RCC 7860 (cell line): ENCODE measurements at regions not wholly inside any gene's neighbourhood (a gene's known extent, or its start where the extent isn't known, plus 50 kb on each side); places are given as distances from the start of the nearest gene placed in this dataset.

Experiments
- DNase-seq: peaks from one replicate; pipeline ENCODE4 v3.0.0-alpha.2; 2015; ENCODE audit warnings: low spot score
- FAIRE-seq: peaks from 2 replicates; lab custom pipeline; 2012; peaks lifted over from hg19 to GRCh38; lab: Jason Lieb, UNC

DNA sequence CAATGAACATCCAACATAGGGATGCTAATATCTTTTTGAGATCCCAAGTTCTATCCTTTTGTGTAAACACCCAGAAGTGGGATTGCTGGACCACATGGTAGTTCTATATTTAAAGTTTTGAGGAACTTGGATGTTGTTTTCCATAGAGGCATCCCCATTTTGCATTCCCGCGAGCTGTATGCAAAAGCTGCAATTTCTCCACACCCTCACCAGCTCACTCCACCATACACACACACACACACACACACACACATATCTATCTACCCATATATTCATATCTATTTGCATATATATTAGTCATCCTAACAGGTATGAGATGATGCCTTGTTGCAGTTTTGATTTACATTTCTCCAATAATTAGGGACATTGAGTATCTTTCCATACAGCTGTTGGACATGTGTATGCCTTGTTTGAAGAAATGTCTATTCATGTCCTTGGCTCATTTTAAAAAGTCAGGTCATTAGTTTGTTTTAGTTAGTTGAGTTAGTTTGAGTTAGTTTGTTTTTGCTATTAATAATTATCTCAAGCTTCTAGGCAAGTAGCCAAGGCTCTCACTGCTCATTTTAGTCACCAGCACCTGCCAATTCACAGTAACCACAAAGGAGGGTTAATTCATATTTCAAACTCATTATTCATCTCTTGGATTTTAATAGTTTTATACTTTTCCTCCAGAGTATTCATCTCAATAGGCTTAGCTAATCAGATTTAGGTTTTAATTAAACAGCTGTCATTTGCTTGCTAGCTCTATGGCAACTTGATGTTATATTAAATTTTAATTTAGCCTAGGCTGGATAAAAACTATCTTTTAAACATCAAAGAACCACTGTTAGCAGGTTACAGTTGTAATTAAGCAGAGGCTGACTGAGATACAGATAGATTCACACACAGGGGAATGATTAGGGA is 1435.9 kb upstream of the TMEM132C start:
- DNase-seq (no peak), FAIRE-seq (no peak)

DNA sequence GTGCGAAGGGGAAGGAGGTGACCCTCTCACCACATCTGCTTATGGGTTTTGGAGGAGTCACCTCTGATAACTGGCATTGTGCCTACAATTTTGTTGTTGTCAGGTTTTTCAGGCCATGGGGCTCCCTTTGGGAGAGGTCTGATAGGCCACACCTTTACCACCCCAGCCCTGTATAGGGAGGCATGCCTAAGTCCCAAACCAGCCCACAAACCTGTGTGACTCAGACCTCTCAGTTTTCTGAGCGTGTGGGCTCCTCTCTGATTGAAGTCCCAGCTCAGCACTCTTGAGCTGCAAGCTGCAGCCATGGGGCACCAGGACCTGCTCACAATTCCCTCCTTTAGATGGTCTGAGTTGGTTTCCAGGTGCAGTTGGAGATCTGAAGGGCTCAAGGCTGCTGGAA is 1429.3 kb upstream of the TMEM132C start:
- DNase-seq (no peak), FAIRE-seq (no peak)

DNA sequence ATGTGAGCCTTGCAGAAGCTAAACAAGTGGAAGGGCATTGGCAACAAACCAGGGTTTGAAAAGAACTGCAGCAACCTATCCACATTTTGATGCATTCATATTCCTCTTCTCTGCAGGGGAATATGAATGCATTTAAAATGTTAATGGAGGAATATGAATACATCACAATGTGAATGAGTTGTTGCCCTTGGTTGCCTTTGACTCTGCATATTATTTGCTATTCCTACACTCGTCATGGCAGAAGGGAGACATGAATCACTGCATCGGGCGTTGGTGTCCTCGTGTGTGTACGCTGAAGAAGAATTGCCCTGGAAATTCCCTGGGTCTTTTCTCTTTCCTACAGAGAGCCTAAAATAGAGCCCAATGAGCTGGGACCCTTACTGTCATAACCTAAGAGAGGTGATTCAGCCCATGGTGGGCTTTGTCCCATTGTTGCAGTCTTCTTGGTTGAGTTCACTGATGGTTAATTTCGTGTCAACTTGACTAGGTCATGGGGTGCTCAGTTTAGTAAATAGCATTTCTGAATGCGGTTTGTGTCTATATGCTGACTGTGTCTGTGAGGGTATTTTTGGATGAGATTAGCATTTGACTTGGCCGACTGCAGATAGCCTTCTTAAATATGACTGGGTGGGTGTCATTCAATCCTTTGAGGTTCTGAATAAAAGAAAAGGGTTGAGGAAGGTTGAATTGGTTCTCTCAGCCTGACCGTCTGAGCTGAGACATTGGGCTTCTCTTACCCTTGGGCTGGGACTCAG is 1422.9 kb upstream of the TMEM132C start:
- FAIRE-seq (no peak), DNase-seq (no peak)

DNA sequence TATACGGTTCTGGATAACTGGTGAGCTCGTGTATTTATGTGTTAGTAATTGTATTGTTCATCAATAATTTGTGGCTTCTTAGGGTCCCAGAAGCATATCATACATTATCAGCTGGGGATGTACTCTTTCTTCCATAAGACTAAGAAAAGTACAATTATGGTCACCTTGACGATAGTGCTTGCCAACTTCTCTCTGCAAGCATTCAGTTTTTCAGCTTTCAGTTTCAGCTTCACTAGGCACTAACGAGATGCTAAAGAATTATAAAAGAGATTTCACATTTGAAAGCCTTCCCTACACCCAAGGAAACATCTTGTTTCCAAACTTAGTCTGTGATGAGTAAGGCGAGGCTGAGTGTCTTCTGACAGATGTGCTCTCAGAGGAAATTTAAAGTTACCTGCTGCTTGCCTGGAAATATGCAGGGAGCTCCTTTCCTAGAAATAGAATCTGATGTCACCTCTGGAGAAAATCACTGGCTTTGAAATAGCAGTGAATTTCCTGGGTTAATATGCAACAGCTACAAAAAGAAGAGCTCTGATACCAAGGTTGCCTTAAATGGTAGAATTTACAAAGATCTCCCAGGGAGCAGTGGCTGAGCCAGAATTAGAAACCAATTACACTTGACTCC is 1419.9 kb upstream of the TMEM132C start:
- FAIRE-seq (no peak), DNase-seq (no peak)

DNA sequence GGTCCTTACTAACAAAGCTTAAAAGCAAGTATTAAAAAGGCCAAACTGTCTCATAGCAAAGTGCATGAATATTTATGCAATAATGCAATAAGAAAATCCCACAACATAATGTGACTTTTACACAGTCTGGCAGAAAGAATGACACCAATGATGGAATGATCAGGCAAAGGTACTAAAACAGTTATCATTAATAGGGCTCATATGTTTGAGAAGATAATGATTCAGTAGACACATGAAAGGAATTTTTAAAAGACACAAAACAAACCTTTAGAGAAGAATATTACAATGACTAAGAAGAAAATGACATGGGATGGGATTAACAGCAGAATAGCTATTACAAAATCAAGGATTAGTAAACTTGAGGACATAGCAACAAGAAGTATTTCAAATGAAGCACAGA is 1411.2 kb upstream of the TMEM132C start:
- FAIRE-seq: no peak
- DNase-seq: no peak

DNA sequence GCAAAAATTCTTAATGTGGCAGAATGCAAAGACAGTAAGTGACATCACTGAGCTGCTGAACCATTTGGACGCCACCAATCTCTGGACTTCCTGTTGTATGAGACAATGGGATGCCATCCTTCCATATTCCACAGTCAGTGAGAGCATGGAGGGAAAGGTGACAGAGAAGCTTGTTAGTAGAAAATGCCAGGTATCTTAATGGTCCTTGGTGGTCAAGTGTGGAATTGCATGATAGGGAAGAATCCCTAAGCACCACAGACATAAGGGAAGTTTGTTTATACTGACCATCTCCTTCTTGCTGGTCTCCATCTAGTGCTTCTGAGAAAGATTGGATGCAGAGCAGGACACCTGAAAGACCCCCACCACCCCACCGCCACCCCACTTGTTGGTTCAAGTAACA is 1410.0 kb upstream of the TMEM132C start:
- no peak for DNase-seq
- no peak for FAIRE-seq

DNA sequence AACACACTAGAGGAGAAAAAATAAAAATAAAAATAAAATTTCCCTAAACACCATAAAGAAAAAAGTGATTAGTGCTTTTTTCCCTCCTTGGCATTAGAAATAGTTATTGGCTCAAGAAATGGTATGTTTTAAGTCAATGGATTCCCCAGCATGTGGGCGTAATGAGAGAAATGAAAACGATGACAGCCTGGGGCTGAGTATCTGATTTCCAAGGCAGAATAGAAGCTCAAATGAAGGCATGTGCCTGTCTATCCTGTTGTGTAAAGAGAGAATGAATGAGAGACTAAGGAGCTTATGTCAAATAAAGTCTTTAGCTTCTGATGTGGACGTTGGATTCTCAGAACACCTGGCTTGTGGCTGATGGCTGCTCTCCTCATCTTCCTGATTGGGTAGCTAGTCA is 1408.4 kb upstream of the TMEM132C start:
- no peak for FAIRE-seq
- no peak for DNase-seq

DNA sequence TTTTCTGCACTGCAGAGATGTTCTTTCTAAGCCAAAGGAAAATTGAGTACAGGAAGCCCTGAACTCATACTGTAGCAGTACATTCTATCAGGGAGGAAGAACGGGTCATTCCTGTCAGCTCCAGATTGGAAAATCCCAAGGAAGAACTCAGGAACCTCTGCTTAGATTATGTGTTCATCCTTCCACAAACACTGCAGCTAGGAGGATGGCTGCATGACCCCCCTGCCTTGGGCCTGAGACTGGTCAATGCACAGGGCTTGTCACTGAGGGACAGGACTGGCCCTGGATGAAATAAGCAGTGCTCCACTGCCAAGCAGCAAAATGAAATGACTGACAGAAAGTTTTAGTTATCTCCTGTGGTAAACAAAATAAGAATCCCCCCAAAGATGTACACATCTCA is 1406.8 kb upstream of the TMEM132C start:
- no peak for DNase-seq
- no peak for FAIRE-seq

DNA sequence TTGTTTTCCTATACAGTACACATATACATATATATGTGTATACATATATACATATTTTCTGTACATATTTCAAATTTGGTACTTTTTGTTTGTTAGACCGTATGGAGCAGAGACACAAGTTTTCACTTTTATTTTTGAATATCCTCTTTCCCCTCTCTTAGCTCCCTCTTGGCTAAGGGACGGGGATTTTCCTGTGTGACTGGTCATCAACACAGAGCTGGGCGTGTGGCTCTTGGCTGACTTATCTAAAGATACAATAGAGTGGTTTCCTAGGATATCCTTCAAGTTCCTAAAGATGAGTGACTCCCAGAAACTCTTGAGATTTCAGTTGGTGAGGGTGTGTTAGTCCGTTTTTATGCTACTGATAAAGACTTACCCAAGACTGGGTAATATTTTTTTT is 1404.5 kb upstream of the TMEM132C start:
- no peak for FAIRE-seq
- DNase-seq: no peak

DNA sequence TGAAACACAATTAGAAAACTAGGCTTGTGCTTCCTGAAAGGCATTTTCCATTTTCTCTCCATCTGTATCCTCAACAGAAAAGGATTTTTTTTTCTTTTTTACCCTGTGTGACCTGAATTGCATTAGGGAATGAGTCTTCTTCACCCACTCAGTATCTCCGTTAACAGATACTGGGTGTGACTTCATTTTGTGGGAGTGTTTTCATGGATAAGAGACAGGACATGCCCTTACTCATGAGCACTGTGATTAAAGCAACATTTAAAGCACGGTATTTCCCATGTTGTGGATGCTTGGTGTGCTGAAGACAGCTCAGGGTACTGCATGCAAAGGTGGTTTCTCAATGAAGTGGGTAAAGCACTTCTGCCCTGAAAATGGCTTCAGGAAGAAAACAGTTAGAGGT is 1397.3 kb upstream of the TMEM132C start:
- FAIRE-seq: no peak
- DNase-seq: no peak

DNA sequence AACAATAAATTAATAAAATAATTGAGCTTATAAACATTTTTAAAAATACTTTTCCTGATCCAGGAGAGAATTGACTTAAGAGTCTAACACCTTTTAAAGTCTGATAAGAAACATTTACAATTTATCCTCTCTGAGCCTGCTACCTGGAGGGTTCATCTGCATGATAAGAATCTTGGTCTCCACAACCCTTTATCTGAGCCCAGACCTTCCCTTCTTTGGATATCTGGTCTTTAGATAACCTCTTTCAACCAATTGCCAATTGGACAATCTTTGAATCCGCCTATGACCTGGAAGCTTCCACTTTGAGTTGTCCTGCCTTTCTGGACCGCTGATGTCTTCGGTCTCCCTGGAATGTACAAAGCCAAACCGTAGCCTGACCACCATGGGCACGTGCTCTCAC is 1393.3 kb upstream of the TMEM132C start:
- DNase-seq (no peak), FAIRE-seq (no peak)

DNA sequence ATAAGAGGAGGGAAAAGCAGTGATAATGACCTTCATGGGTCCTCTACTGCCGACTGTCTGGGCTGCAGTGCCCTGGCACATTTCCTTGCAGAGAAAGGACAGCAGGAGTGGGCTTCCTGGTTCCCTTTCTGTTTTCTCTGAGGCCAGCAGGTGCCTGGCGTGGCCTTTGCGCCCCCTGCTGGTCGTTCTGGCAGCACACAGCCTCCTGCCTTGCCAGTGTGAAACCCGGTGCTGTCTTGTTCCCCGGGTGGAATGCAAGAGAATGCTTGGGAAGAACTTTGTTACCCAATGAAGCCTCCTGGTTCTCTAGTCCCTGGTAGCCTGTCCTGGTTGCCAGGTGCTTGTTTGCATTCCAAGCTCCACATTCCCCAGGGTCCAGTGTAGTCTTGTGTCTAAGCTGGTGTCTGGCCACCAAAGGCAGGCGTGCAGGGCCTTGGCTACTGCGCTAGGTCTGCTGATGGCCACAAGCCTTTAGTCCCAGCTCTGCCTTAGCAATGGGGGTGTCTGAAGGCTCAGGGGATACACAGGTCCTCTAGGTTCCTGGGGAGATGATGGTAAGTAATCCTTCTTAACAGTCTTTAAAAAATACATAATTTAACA is 1392.4 kb upstream of the TMEM132C start:
- FAIRE-seq (no peak), DNase-seq (peak; percentile 21)

DNA sequence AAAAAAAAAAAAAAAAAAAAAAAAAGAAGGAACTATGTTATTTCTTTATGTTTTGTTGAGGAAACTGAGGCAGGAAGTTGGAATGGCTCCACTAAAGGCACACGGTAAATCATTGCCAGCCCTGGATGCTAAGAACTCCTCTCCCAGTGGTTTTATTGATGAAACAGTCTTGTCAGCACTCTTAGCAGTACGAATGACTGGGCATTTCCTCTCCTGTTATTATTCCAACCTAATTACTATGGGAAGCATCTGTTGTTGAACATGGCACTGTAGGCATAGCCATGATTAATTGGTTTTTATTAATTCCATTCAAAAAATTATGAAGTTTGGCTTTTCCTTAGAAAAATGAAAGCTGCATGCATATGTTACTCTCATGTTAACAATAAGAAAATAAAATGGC is 1387.1 kb upstream of the TMEM132C start:
- FAIRE-seq: no peak

DNA sequence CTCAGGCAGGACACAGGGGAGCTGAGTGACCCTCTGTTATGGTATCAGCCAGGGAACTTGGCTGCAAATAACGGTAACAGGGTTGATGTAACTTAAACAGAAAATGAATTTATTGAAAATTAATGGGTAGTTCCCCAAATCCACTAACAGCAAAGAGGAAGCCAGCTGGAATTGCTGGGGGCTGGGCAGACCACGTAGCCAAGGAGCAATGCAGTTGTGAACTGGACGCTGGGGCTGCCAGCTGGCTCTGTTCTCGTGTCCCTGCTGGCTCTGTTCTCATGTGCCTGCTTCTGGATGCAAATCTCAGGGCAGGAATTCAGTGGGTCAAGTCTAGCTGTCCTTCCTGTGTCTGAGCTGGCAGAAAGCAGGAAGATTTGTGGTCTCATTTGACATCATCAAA is 1383.3 kb upstream of the TMEM132C start:
- FAIRE-seq (no peak), DNase-seq (no peak)

More for the DNA sequence above, 1387.1 kb upstream of the TMEM132C start:
- DNase-seq: no peak

DNA sequence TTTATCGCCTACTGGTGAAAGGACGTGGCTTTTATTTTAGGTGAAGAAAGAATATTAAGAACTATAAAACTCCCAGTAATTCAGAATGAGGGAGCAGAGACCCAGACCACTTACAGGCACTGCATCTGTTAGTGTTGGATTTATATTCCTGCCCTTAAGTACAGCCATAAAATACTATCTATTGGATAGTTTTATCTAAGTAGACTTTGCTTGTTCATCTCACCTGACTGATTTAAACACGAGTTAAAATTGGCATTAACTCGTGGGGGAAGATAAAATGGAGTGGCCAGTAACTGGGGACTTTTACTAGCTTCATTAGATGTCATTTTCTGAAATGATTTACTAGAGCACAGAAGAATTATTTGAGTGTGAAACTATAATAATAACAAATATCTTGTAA is 1377.5 kb upstream of the TMEM132C start:
- no peak for DNase-seq
- no peak for FAIRE-seq

DNA sequence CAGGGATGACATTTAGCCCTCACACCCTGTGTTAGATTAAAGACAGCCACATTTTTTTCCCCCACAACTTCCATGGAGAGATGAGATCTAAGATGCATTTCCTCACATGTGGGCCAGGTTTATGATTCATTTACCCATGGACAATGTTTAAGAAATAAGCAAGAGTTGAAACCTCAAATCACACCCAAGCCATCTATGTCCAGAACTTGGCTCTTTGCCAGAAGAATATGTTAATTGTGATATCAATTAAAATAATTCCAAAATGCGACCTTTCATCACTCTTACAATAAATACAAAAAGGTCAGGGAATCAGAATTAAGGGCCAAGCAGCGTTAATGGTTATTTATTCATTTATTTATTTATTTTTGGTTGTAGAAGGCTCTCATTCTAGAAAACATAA is 1376.9 kb upstream of the TMEM132C start:
- FAIRE-seq (no peak), DNase-seq (no peak)

DNA sequence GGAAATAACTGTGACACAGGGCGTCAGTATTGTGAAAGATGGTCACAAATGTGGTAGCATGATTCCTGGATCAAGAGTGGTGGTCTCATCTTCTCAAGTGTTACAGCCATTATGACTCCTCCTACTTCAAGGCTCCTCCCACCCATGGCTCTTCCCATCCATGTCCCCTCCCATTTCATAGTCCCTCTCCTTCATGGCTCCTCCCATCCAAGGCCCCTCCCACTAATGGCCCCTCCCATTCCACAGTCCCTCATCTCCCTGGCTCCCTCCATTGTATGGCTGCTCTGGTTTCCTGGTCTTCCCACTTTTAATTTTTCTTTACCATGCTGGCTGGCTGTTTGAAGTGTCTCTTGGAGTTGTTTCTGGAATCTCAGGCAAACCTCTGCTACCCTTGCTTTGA is 1375.2 kb upstream of the TMEM132C start:
- FAIRE-seq (no peak), DNase-seq (no peak)

DNA sequence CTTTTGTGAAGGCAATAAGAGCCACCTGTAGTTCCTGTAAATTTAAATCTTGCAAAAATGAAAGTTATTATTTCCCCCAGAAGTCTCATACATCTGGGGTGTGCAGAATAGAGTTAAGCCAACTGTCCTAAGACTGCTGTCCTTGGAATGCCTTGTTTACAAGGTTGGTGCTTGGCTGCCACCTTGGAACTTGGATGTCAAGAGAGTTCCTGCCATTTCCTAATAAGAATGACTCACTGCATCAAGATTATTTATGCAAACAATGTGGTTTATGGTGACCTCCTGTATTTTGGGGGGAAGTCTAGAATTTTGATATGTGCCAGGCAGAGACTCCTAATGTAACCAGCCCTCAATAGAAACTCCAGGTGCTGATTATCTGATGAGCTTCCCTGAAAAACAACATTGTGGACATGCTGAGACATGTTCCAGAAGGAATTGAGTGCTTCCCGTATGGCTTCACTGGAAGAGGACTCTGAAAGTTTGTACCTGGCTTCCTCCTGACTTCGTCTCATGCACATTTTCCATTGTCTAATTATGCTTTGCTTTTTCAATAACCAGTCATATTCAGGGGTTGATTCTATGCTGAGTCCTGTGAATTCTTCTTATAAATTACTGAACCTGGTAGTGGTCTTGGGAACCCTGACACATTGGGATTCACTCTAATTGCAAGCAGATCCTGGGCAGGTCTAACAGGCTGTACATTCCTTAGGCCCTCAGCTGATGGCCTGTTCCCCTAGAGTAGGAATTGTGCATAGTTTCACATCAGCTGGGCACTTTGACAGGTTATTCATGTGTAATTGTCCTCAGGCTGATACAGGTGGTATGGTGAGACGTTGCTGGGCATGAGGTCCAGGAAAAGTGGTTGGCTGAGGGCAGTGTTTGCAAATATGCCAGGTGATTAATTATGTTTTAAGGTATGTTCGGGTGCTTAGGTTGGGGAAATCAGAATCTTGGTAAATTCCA is 1370.7 kb upstream of the TMEM132C start:
- no peak for DNase-seq
- FAIRE-seq: no peak

DNA sequence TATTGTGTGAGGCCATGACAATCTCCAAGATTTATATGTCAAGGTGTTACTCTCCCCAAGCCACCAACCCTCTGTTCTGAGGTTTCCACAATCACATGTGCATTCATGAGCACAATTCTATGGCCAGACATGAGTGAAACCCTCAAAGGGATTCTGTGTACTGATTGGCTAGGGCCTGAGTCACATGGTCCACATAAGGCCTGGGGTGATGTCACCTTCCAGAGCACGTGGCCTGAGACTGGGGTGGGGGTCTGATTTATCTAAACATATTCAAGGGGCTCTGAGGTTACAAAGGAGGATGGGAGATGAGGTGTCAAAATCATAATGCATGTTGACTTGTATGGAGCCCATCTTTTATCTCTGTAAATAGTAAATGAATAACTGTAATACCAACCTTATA is 1369.9 kb upstream of the TMEM132C start:
- DNase-seq: no peak
- FAIRE-seq: no peak

DNA sequence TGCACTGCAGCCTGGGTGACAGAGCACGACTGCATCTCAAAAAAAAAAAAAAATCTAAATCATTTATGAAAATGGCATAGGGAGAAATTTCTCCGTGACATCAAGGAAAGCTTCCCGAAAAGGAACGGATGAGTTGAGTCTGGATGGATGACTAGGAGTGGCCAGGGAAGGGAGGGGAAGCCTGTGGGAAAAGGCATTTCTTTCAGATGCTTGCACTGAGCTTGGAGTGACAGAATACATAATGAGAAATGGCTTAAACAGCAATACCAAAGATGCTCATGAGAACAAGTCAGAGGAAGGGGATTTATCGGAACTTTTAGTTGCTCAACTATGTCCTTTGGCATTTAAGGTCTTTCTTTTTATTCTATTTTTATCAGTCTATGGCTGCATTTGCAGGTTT is 1369.2 kb upstream of the TMEM132C start:
- DNase-seq (no peak), FAIRE-seq (no peak)
